PC-9 (cell line): ENCODE measurements at regions not wholly inside any gene's neighbourhood (a gene's known extent, or its start where the extent isn't known, plus 50 kb on each side); places are given as distances from the start of the nearest gene placed in this dataset.

Experiments
- BruUV-seq: library from RNA; stranded (reverse); fragments of 400-500 nt; replicated peaks from 2 replicates; lab custom pipeline; 2021; lab: Mats Ljungman, UMichigan
- CTCF ChIA-PET: fragments of 300-600 bp; sonication (Branson Sonifier 250); formaldehyde crosslinking; loops from one replicate; lab custom pipeline; 2022; ENCODE audit warnings: antibody characterized with exemption; lab: Charles Lee
- POLR2A ChIA-PET: fragments of 300-600 bp; sonication (Branson Sonifier 250); formaldehyde crosslinking; loops from one replicate; lab custom pipeline; 2022; ENCODE audit warnings: antibody characterized with exemption; ENCODE audit not compliant: unreplicated experiment; lab: Charles Lee
- DNase-seq, 2 experiments: peaks; one replicate each; pipeline versions ENCODE4 v3.0.0 to v3.0.0-alpha.2; 2015 to 2022; ENCODE audit warnings: mixed read lengths in 1 of 2
- H2AFZ ChIP-seq: fragments of 200-600 bp; sonication (generic); 2 replicates; pipeline ENCODE4 v1.8.1; 2017; ENCODE audit warnings: antibody characterized with exemption
- H3F3A ChIP-seq: fragments of 200-600 bp; sonication (generic); 2 replicates; pipeline ENCODE4 v1.8.1; 2017; ENCODE audit warnings: antibody characterized with exemption, mild to moderate bottlenecking, low read depth; ENCODE audit not compliant: insufficient read depth
- H3K27ac ChIP-seq: fragments of 200-600 bp; sonication (generic); 2 replicates; pipeline ENCODE4 v1.6.1; 2016; ENCODE audit warnings: mixed run types
- H3K27me3 ChIP-seq: fragments of 200-600 bp; sonication (generic); 2 replicates; pipeline ENCODE4 v1.6.1; 2016; ENCODE audit warnings: low read depth, mixed run types; ENCODE audit not compliant: insufficient read depth
- H3K36me3 ChIP-seq: fragments of 200-600 bp; sonication (generic); 2 replicates; pipeline ENCODE4 v1.6.1; 2016; ENCODE audit warnings: low read depth, mixed run types
- H3K4me1 ChIP-seq: fragments of 200-600 bp; sonication (generic); replicated peaks from 2 replicates; pipeline ENCODE4 v1.6.1; 2016; ENCODE audit warnings: mixed run types; ENCODE audit not compliant: insufficient read depth
- H3K4me2 ChIP-seq: fragments of 200-600 bp; sonication (generic); 2 replicates; pipeline ENCODE4 v1.6.1; 2017; ENCODE audit warnings: mixed run types
- H3K4me3 ChIP-seq: fragments of 200-600 bp; sonication (generic); 2 replicates; pipeline ENCODE4 v1.6.1; 2016; ENCODE audit warnings: mixed run types
- H3K79me2 ChIP-seq: fragments of 200-600 bp; sonication (generic); 2 replicates; pipeline ENCODE4 v1.6.1; 2017; ENCODE audit warnings: low read depth, mixed run types
- H3K9me2 ChIP-seq: fragments of 200-600 bp; sonication (generic); 2 replicates; pipeline ENCODE4 v1.8.1; 2017; ENCODE audit warnings: mild to moderate bottlenecking; ENCODE audit not compliant: insufficient read depth
- H3K9me3 ChIP-seq: fragments of 200-600 bp; sonication (generic); 2 replicates; pipeline ENCODE4 v1.8.1; 2016; ENCODE audit warnings: low read depth; ENCODE audit not compliant: insufficient read depth
- H4K20me1 ChIP-seq: fragments of 200-600 bp; sonication (generic); 2 replicates; pipeline ENCODE4 v1.8.1; 2017; ENCODE audit not compliant: insufficient read depth
- CTCF ChIP-seq: fragments of 200-600 bp; sonication (generic); conservative IDR thresholded peaks from 2 replicates; pipeline ENCODE4 v1.6.1; 2017; ENCODE audit warnings: mixed run types, antibody characterized with exemption, mild to moderate bottlenecking, moderate library complexity
- EZH2 ChIP-seq: fragments of 200-600 bp; sonication (generic); IDR thresholded peaks from 2 replicates; pipeline ENCODE4 v1.8.0; 2017; ENCODE audit warnings: antibody characterized with exemption, low read depth
- intact Hi-C: fragments of 100-400 bp; cut with micrococcal nuclease; formaldehyde crosslinking; loops from one replicate; pipeline ENCODE4 v1.10.0; 2022; ENCODE audit not compliant: unreplicated experiment

DNA sequence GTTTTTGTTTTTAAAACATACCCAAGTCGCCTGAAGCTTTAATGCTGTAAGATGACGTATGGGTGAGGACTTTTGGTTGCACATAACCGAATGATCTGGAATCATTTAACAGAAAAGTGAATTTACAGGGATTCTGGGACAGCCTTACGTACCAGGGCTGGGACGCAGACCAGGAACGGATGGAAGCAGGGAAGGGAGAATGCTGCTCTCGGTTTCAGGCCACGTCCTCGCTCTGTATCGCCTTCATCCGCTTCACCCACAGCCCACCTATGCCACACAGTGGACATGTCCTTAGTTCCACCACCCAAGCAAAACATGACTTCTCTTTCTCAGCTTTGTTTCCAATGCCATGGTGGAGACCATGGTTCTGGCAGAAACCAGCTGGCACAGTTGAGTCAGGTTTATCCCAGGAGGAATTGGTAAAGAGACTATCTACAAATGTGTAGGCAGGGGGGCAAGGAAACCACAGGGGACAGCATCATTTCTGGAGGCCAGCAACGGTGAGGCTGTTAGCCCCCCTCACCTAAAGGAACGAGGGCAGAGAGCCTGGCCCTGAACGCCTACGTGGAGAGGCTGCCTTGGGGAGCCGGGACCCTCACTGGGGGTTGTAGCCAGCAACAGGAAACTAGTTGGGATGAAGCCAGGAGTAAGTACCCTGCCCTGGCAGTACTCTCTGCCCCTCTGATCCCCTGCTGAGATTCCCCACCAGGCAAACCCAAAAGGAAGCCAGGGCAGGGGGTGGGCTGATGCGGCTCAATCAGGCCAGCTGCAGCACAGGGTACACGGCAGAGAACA is 132.5 kb downstream of the NDUFA10 start:
- peaks cover 97% of the 10 kb centered on the region for H3K27me3 ChIP-seq
- H3K27ac ChIP-seq: no peak overlapping the region
- H3K9me3 ChIP-seq: peaks cover 3% of the 10 kb centered on the region; the same call in 1 of the 2 replicates
- H3K36me3 ChIP-seq: no peaks in the 10 kb centered on the region
- no peaks in the 10 kb centered on the region; the same call in 1 of the 2 replicates for H4K20me1 ChIP-seq
- BruUV-seq: no TSS peak
- ChIA-PET POLR2A (no interaction called here), CTCF (no interaction called here)
- H2AFZ ChIP-seq: no peak overlapping the region
- H3F3A ChIP-seq: no peaks in the 10 kb centered on the region
- no peak overlapping the region for H3K4me2 ChIP-seq
- no peak for DNase-seq
- no peaks in the 10 kb centered on the region for H3K79me2 ChIP-seq
- H3K4me1 ChIP-seq: no peaks in the 10 kb centered on the region
- no peak for TF ChIP-seq CTCF
- TF ChIP-seq EZH2: no peak
- H3K4me3 ChIP-seq: no peak overlapping the region
- intact Hi-C loops: no loop called here
- no peaks in the 10 kb centered on the region for H3K9me2 ChIP-seq

- H3F3A ChIP-seq: no peaks in the 10 kb centered on the region
- peaks cover 91% of the 10 kb centered on the region for H3K27me3 ChIP-seq
- intact Hi-C loops: no loop called here
- no peak overlapping the region for H3K4me2 ChIP-seq
- H3K9me2 ChIP-seq: peaks cover 3% of the 10 kb centered on the region; the same call in 1 of the 2 replicates
- POLR2A ChIA-PET: no interaction called here
- no peak for TF ChIP-seq EZH2
- no peak for TF ChIP-seq CTCF
- no peak overlapping the region for H3K27ac ChIP-seq
- CTCF ChIA-PET: no interaction called here
- H3K4me3 ChIP-seq: no peak overlapping the region
- peaks cover 7% of the 10 kb centered on the region for H3K9me3 ChIP-seq
- no peak overlapping the region for H2AFZ ChIP-seq
- DNase-seq: no peak
- no TSS peak for BruUV-seq
- no peaks in the 10 kb centered on the region for H3K79me2 ChIP-seq
- H3K4me1 ChIP-seq: no peaks in the 10 kb centered on the region
- H3K36me3 ChIP-seq: no peaks in the 10 kb centered on the region
- H4K20me1 ChIP-seq: no peaks in the 10 kb centered on the region; the same call in 1 of the 2 replicates
Measured at GRCh38 chr2:239891698-239892097, 133.4 kb downstream of the NDUFA10 start.

DNA sequence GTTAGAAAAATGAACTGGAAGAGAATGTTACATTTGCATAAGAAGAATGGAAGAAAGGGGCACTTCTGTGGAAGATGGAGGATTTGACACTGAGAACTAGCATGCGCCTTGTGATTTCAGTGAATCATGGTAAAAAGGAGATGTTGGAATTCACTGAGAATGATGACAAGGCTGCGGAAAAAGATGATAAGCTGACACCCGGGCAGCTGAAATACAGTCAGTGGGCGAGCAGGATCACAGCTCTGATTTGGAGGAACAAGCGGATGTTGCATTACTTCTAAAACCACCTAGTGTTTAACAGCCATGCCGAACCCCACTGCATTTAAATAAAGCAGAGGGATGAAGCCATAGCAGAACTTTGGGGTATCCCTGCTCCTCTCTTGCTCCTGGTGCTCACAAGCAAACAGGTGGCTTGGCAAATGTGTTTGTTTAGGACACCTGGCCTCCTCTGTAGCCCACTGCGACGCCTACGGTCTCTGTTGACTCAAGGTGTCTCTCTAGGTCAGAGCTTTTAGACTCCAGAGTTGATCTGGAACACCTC is 134.9 kb downstream of the NDUFA10 start:
- no peak overlapping the region for H3K4me3 ChIP-seq
- intact Hi-C loops: no loop called here
- H3K4me2 ChIP-seq: no peak overlapping the region
- H3K27me3 ChIP-seq: peaks cover 77% of the 10 kb centered on the region
- TF ChIP-seq EZH2 (no peak), CTCF (no peak)
- DNase-seq: no peak
- no peaks in the 10 kb centered on the region for H3K36me3 ChIP-seq
- H3K27ac ChIP-seq: no peak overlapping the region
- H3K79me2 ChIP-seq: no peaks in the 10 kb centered on the region
- CTCF ChIA-PET: no interaction called here
- H3K9me2 ChIP-seq: peaks cover 4% of the 10 kb centered on the region; the same call in 1 of the 2 replicates
- no peaks in the 10 kb centered on the region for H3K4me1 ChIP-seq
- H3F3A ChIP-seq: no peaks in the 10 kb centered on the region
- H2AFZ ChIP-seq: no peak overlapping the region
- POLR2A ChIA-PET: no interaction called here
- H4K20me1 ChIP-seq: no peaks in the 10 kb centered on the region; the same call in 1 of the 2 replicates
- peaks cover 11% of the 10 kb centered on the region for H3K9me3 ChIP-seq
- no TSS peak for BruUV-seq
